Vagina (tissue), 2 donors: ENCODE measurements at regions not wholly inside any gene's neighbourhood (a gene's known extent, or its start where the extent isn't known, plus 50 kb on each side); places are given as distances from the start of the nearest gene placed in this dataset.

Source experiments
- POLR2A ChIP-seq, 2 donors: fragments of 450-650 bp; IDR thresholded peaks; one replicate each; pipeline ENCODE4 v1.6.1; 2017; ENCODE audit warnings: antibody characterized with exemption in 2 of 2, mild to moderate bottlenecking in 2 of 2, moderate library complexity in 2 of 2
- POLR2AphosphoS5 ChIP-seq, 2 donors: sonication (generic); formaldehyde crosslinking; IDR thresholded peaks; one replicate each; pipeline ENCODE4 v1.9.0; 2017; ENCODE audit warnings: antibody characterized with exemption in 2 of 2, mild to moderate bottlenecking in 2 of 2, low read depth in 1 of 2; ENCODE audit not compliant: insufficient read depth in 1 of 2
- TF ChIP-seq, protein P1 (sequence below), 3 experiments: fragments of 450-650 bp in 2 of 3; fragments of 200-600 bp in 1 of 3; sonication (generic) in 1 of 3; IDR thresholded peaks; one replicate each; pipeline ENCODE4 v1.5.1; 2017 to 2019; ENCODE audit warnings: antibody characterized with exemption in 3 of 3, mild to moderate bottlenecking in 2 of 3, moderate library complexity in 2 of 3

DNA sequence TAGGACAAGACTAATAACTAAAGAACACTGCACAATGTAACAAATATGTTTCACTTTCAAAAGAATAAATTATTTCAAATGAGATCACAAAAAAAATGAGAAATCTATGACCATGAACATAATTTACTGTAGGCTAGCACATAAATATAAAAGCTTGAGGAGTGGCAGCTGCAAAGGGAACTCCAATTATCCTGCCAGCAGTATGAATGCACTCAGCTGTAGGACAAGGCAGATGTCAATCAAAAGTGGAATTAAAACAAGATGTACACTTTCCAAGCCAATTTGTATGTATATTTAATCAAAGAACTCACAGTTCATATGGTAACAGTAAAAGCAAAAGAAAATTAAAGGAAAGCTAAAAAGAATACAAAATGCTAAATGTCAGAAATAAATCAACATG lies 76.6 kb upstream of the NCKAP5 start:
- TF ChIP-seq, protein P1, sequence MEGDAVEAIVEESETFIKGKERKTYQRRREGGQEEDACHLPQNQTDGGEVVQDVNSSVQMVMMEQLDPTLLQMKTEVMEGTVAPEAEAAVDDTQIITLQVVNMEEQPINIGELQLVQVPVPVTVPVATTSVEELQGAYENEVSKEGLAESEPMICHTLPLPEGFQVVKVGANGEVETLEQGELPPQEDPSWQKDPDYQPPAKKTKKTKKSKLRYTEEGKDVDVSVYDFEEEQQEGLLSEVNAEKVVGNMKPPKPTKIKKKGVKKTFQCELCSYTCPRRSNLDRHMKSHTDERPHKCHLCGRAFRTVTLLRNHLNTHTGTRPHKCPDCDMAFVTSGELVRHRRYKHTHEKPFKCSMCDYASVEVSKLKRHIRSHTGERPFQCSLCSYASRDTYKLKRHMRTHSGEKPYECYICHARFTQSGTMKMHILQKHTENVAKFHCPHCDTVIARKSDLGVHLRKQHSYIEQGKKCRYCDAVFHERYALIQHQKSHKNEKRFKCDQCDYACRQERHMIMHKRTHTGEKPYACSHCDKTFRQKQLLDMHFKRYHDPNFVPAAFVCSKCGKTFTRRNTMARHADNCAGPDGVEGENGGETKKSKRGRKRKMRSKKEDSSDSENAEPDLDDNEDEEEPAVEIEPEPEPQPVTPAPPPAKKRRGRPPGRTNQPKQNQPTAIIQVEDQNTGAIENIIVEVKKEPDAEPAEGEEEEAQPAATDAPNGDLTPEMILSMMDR (IDR thresholded peaks at IDR 0.05): no peak
- no peak for TF ChIP-seq POLR2A (IDR thresholded peaks at IDR 0.05)
- TF ChIP-seq POLR2AphosphoS5 (IDR thresholded peaks at IDR 0.05; ENCODE audit: insufficient read depth in 1 of 2, low read depth in 1 of 2): no peak
